ENCODE measurements at regions not wholly inside any gene's neighbourhood (a gene's known extent, or its start where the extent isn't known, plus 50 kb on each side); places are given as distances from the start of the nearest gene placed in this dataset.

DNA sequence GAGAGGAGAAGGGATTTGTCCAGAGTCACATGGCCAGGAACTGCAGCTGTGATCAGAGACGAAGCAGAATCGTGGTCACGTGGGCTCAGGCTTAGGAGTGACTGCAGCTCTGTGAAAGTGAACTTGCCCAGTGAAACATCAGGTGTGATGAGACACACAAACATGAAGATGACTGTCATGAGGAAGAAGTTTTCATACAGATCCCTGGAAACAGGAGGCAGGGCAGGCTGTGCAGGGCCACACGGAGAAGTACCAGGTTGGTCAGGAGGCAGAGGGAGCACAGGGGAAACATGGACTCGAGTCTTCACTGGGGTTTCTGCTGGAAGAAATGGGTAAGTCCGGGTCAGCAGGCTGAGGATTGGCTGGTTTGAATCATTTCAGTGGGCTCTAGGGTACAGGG, 64.1 kb downstream of the BARX1 start:
- ChIA-PET CTCF (no interaction called here), RAD21 (ENCODE audit: unreplicated experiment) (no interaction called here), SMC1A (ENCODE audit: uncharacterized antibody, unreplicated experiment) (no interaction called here), POLR2A (no interaction called here)
- no peak for DNase-seq (ENCODE audit: low read depth, low spot score)
- H3K9ac ChIP-seq (ENCODE audit: control insufficient read depth, insufficient read depth, low read length): no peak overlapping the region
- intact Hi-C loops (cut with micrococcal nuclease; ENCODE audit: unreplicated experiment): no loop called here
- 39% methylated on average over 6 of the region's 6 CpGs for WGBS (ENCODE audit: insufficient coverage, insufficient replicate concordance, low lambda C conversion rate, missing lambda C conversion rate)
- no peak overlapping the region for H2AFZ ChIP-seq (ENCODE audit: control insufficient read depth, low read depth, low read length)
- peaks cover 4% of the 10 kb centered on the region; the same call in 1 of the 3 replicates for H3K9me3 ChIP-seq (replicated peaks; ENCODE audit: control insufficient read depth, insufficient read depth, low read length)
- H3K36me3 ChIP-seq (ENCODE audit: control insufficient read depth in 2 of 2, insufficient read depth in 2 of 2, low read length in 1 of 2): no peaks in the 10 kb centered on the region
- ATAC-seq: no peak
- no peak overlapping the region for H3K4me3 ChIP-seq
- no peaks in the 10 kb centered on the region for H4K20me1 ChIP-seq (ENCODE audit: control insufficient read depth, insufficient read depth)
- H3K79me2 ChIP-seq (ENCODE audit: control insufficient read depth, insufficient read depth, low read length): no peaks in the 10 kb centered on the region
- H3K4me1 ChIP-seq (ENCODE audit: control insufficient read depth, insufficient read depth, low read length): no peaks in the 10 kb centered on the region
- BruUV-seq (replicated peaks): no TSS peak
- TF ChIP-seq, protein P1, sequence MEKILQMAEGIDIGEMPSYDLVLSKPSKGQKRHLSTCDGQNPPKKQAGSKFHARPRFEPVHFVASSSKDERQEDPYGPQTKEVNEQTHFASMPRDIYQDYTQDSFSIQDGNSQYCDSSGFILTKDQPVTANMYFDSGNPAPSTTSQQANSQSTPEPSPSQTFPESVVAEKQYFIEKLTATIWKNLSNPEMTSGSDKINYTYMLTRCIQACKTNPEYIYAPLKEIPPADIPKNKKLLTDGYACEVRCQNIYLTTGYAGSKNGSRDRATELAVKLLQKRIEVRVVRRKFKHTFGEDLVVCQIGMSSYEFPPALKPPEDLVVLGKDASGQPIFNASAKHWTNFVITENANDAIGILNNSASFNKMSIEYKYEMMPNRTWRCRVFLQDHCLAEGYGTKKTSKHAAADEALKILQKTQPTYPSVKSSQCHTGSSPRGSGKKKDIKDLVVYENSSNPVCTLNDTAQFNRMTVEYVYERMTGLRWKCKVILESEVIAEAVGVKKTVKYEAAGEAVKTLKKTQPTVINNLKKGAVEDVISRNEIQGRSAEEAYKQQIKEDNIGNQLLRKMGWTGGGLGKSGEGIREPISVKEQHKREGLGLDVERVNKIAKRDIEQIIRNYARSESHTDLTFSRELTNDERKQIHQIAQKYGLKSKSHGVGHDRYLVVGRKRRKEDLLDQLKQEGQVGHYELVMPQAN (conservative IDR thresholded peaks at IDR 0.05): no peak
- no peak for TF ChIP-seq POU2F2 (IDR thresholded peaks at IDR 0.05; ENCODE audit: borderline replicate concordance, low read depth, low read length)
- TF ChIP-seq CHD2 (IDR thresholded peaks at IDR 0.05; ENCODE audit: borderline replicate concordance, low read depth, low read length): no peak
- in situ Hi-C loops (cut with MboI): no loop called here
- no peak overlapping the region for H3K27ac ChIP-seq (ENCODE audit: control insufficient read depth, insufficient read depth)
- H3K4me2 ChIP-seq (ENCODE audit: control insufficient read depth, insufficient read depth): no peak overlapping the region
- no peak for FAIRE-seq
- H3K27me3 ChIP-seq (replicated peaks in 1 of 2; ENCODE audit: control insufficient read depth in 2 of 2, insufficient read depth in 2 of 2, low read length in 1 of 2): no peaks in the 10 kb centered on the region

DNA sequence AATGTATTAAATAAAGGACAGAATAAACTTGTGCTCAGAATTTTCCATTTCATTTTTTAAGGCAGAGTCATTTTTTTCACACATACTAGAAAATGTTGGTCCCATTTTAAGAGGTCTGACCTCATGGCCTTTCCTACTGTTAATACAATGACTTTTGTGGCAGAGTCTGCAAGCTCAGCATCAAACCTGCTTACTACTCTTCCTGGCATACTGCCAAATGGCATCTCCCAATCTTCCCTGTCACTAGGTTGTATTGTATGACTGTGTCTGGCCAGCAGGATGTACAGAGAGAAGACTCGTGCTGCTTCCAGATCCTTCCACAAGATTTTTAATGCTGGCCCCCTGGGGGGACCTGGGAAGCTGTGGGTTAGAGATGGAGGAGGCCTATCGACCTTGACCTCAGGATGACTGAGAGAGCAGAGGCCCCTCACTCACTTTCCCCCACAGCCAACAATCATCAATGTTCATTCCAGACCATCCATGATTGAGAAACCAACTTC, 64.7 kb downstream of the BARX1 start:
- Histone ChIP-seq H3K36me3 (ENCODE audit: control insufficient read depth in 2 of 2, insufficient read depth in 2 of 2, low read length in 1 of 2) (no peaks in the 10 kb centered on the region), H3K9me3 (replicated peaks; ENCODE audit: control insufficient read depth, insufficient read depth, low read length) (peaks cover 4% of the 10 kb centered on the region; the same call in 1 of the 3 replicates), H2AFZ (ENCODE audit: control insufficient read depth, low read depth, low read length) (no peak overlapping the region), H3K4me1 (ENCODE audit: control insufficient read depth, insufficient read depth, low read length) (no peaks in the 10 kb centered on the region), H3K27me3 (replicated peaks in 1 of 2; ENCODE audit: control insufficient read depth in 2 of 2, insufficient read depth in 2 of 2, low read length in 1 of 2) (no peaks in the 10 kb centered on the region), H3K27ac (ENCODE audit: control insufficient read depth, insufficient read depth) (no peak overlapping the region), H3K4me3 (no peak overlapping the region), H3K4me2 (ENCODE audit: control insufficient read depth, insufficient read depth) (no peak overlapping the region), H3K79me2 (ENCODE audit: control insufficient read depth, insufficient read depth, low read length) (no peaks in the 10 kb centered on the region), H4K20me1 (ENCODE audit: control insufficient read depth, insufficient read depth) (no peaks in the 10 kb centered on the region), H3K9ac (ENCODE audit: control insufficient read depth, insufficient read depth, low read length) (no peak overlapping the region)
- DNase-seq (ENCODE audit: low read depth, low spot score) (no peak), FAIRE-seq (no peak), ATAC-seq (no peak)
- ChIA-PET RAD21 (ENCODE audit: unreplicated experiment) (no interaction called here), CTCF (no interaction called here), SMC1A (ENCODE audit: uncharacterized antibody, unreplicated experiment) (no interaction called here), POLR2A (no interaction called here)
- intact Hi-C loops (cut with micrococcal nuclease; ENCODE audit: unreplicated experiment) (no loop called here), in situ Hi-C loops (cut with MboI) (no loop called here)
- WGBS (ENCODE audit: insufficient coverage, insufficient replicate concordance, low lambda C conversion rate, missing lambda C conversion rate): 39% methylated on average over 2 of the region's 2 CpGs
- TF ChIP-seq SIX5 (IDR thresholded peaks at IDR 0.05; ENCODE audit: low read depth, low read length, severe bottlenecking) (no peak), TCF3 (IDR thresholded peaks at IDR 0.05; ENCODE audit: borderline replicate concordance, insufficient read depth, low read depth, low read length) (no peak), ZNF24 (IDR thresholded peaks at IDR 0.05) (no peak), SMAD5 (IDR thresholded peaks at IDR 0.05; ENCODE audit: low read depth) (no peak), BACH1 (IDR thresholded peaks at IDR 0.05; ENCODE audit: borderline replicate concordance) (no peak)
- TF ChIP-seq, protein P2, sequence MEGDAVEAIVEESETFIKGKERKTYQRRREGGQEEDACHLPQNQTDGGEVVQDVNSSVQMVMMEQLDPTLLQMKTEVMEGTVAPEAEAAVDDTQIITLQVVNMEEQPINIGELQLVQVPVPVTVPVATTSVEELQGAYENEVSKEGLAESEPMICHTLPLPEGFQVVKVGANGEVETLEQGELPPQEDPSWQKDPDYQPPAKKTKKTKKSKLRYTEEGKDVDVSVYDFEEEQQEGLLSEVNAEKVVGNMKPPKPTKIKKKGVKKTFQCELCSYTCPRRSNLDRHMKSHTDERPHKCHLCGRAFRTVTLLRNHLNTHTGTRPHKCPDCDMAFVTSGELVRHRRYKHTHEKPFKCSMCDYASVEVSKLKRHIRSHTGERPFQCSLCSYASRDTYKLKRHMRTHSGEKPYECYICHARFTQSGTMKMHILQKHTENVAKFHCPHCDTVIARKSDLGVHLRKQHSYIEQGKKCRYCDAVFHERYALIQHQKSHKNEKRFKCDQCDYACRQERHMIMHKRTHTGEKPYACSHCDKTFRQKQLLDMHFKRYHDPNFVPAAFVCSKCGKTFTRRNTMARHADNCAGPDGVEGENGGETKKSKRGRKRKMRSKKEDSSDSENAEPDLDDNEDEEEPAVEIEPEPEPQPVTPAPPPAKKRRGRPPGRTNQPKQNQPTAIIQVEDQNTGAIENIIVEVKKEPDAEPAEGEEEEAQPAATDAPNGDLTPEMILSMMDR (IDR thresholded peaks at IDR 0.05 in 2 of 3, conservative IDR thresholded peaks at IDR 0.05 in 1 of 3; ENCODE audit: control insufficient read depth in 2 of 3, extremely low read depth in 1 of 3, insufficient read depth in 1 of 3, low read depth in 3 of 3, low read length in 3 of 3): no peak
- no TSS peak for BruUV-seq (replicated peaks)
